ENCODE measurements at regions not wholly inside any gene's neighbourhood (a gene's known extent, or its start where the extent isn't known, plus 50 kb on each side); places are given as distances from the start of the nearest gene placed in this dataset.
A peak's percentile ranks its signal among the peaks of the same experiment; 100 is the strongest.

- Mint-ChIP-seq H3K36me3 (ENCODE audit: insufficient read depth) (no peaks in the 10 kb centered on the region), H3K4me1 (ENCODE audit: low read depth in 2 of 2) (no peaks in the 10 kb centered on the region), H3K9me3 (no peaks in the 10 kb centered on the region), H3K27ac (no peak overlapping the region), H3K27me3 (peaks cover 0 to 44% of the 10 kb centered on the region in 2 donors), H3K4me3 (no peak overlapping the region)
- DNase-seq (no peak), ATAC-seq (replicated peaks) (no peak)
Measured at GRCh38 chr9:96164268-96164683, 137.7 kb downstream of the HSD17B3 start.

GRCh38 chr9:96163712-96164111, 138.3 kb downstream of the HSD17B3 start:
- ATAC-seq (replicated peaks) (no peak), DNase-seq (no peak)
- no peaks in the 10 kb centered on the region for H3K36me3 Mint-ChIP-seq (ENCODE audit: insufficient read depth)
- no peaks in the 10 kb centered on the region for H3K9me3 Mint-ChIP-seq
- H3K4me3 Mint-ChIP-seq = no peak overlapping the region
- H3K27me3 Mint-ChIP-seq = peaks cover 0 to 44% of the 10 kb centered on the region in 2 donors
- H3K4me1 Mint-ChIP-seq (ENCODE audit: low read depth in 2 of 2) = peaks cover 3 to 5% of the 10 kb centered on the region in 2 donors
- H3K27ac Mint-ChIP-seq = no peak overlapping the region

- H3K36me3 Mint-ChIP-seq (ENCODE audit: insufficient read depth) = no peaks in the 10 kb centered on the region
- no peaks in the 10 kb centered on the region for H3K9me3 Mint-ChIP-seq
- H3K4me1 Mint-ChIP-seq (ENCODE audit: low read depth in 2 of 2) = peaks cover 4 to 7% of the 10 kb centered on the region in 2 donors
- H3K4me3 Mint-ChIP-seq = no peak overlapping the region
- H3K27ac Mint-ChIP-seq = no peak overlapping the region
- DNase-seq (no peak), ATAC-seq (replicated peaks) (no peak)
- H3K27me3 Mint-ChIP-seq = peaks cover 0 to 42% of the 10 kb centered on the region in 2 donors
Measured at GRCh38 chr9:96163161-96163560, 138.8 kb downstream of the HSD17B3 start.

GRCh38 chr9:96161819-96162218, 140.2 kb downstream of the HSD17B3 start:
- no peaks in the 10 kb centered on the region for H3K9me3 Mint-ChIP-seq
- no peaks in the 10 kb centered on the region for H3K36me3 Mint-ChIP-seq (ENCODE audit: insufficient read depth)
- ATAC-seq (replicated peaks) = no peak
- H3K4me1 Mint-ChIP-seq (ENCODE audit: low read depth in 2 of 2) = peaks cover 7 to 13% of the 10 kb centered on the region in 2 donors
- no peak overlapping the region for H3K4me3 Mint-ChIP-seq
- peaks cover 7 to 44% of the 10 kb centered on the region in 2 donors for H3K27me3 Mint-ChIP-seq
- no peak for DNase-seq
- H3K27ac Mint-ChIP-seq = no peak overlapping the region

- Mint-ChIP-seq H3K27ac (no peak overlapping the region), H3K36me3 (ENCODE audit: insufficient read depth) (no peaks in the 10 kb centered on the region), H3K27me3 (peaks cover 7 to 51% of the 10 kb centered on the region in 2 donors)
Measured at GRCh38 chr9:96160866-96161265, 141.1 kb downstream of the HSD17B3 start.

DNA sequence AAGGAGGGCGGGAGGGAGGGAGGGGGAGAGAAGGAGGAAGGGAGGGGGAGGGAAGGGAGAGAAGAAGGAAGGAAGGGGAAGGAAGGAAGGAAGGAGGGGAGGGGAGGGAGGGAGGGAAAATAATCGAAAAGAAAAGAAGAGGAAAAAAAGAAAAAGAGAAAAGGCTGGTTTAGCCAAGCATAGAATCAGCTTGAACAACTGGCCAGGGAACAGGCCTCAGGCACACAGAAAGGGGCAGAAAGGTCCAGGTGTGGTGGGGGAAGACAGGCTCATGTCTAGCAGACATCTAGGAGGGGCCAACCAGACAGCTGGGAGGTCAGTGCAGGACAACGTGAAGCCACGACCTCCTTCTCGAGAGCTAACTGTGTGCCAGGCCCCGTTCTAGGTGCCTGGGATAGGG, 141.8 kb downstream of the HSD17B3 start:
- Mint-ChIP-seq H3K27me3 (peaks cover 7 to 53% of the 10 kb centered on the region in 2 donors), H3K36me3 (ENCODE audit: insufficient read depth) (no peaks in the 10 kb centered on the region), H3K4me1 (ENCODE audit: low read depth in 2 of 2) (peaks cover 7 to 13% of the 10 kb centered on the region in 2 donors), H3K9me3 (no peaks in the 10 kb centered on the region), H3K27ac (no peak overlapping the region), H3K4me3 (no peak overlapping the region)
- DNase-seq = no peak
- ATAC-seq (replicated peaks) = no peak

More at GRCh38 chr9:96160866-96161265, 141.1 kb downstream of the HSD17B3 start:
- H3K4me1 Mint-ChIP-seq (ENCODE audit: low read depth in 2 of 2) = peaks cover 7 to 13% of the 10 kb centered on the region in 2 donors
- no peaks in the 10 kb centered on the region for H3K9me3 Mint-ChIP-seq
- DNase-seq (no peak), ATAC-seq (replicated peaks) (no peak)
- H3K4me3 Mint-ChIP-seq = no peak overlapping the region

DNA sequence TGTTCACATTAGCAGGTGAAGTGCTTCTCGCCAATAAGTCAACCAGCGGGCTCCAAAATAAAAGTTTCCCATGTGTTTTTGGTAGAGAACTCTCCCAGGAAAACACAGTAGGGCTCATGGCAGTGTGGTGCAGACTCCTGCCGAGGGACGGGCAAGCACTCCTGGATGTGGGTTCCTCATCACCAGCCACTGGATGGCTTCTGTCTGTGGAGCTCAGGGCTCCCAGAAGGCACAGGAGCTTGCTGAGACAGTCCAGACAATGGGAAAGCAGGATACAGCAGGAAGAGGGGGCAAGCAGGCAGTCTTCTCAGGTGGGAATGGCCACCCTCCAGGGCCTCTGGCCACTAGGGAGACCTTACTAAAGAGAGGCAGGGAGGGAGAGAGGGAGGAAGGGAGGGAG, 142.4 kb downstream of the HSD17B3 start:
- DNase-seq = no peak
- Mint-ChIP-seq H3K4me3 (no peak overlapping the region), H3K9me3 (no peaks in the 10 kb centered on the region), H3K27me3 (peaks cover 7 to 52% of the 10 kb centered on the region in 2 donors), H3K36me3 (ENCODE audit: insufficient read depth) (no peaks in the 10 kb centered on the region), H3K27ac (no peak overlapping the region), H3K4me1 (ENCODE audit: low read depth in 2 of 2) (peaks cover 7 to 13% of the 10 kb centered on the region in 2 donors)
- no peak for ATAC-seq (replicated peaks)

DNA sequence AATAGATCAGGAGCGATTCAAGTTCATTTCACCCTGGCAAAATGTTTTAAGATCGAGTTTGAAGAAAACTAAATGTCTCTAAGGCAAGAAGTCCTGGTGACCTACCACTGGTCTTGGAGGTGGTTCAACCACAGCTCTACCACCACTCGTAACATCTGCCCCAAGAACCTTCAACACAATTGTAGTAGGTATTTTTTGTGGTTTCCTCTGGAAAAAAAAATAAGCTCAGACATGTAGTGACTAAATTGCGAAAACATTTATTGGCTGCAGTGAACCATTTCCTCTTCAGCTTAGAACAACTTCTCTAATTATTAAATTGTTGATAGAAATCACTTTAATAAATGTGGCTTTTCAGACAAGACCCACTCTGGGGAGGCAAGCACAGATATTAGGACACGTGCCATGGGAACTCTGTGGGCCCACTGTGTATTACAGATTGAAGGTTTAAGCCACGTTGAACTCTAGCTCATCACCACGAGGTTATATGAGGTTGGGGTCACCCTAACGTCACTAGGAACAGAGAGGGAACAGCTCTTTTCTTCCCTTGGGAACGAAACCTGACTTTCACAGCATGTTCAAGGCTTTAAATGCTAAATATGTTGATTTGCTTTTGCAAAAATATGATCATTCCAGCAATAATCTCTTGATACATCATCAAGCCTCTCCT, 142.9 kb downstream of the HSD17B3 start:
- Mint-ChIP-seq H3K9me3 (no peaks in the 10 kb centered on the region), H3K4me3 (no peak overlapping the region), H3K27me3 (peaks cover 7 to 47% of the 10 kb centered on the region in 2 donors), H3K4me1 (ENCODE audit: low read depth in 2 of 2) (peaks cover 7 to 13% of the 10 kb centered on the region in 2 donors), H3K36me3 (ENCODE audit: insufficient read depth) (no peaks in the 10 kb centered on the region), H3K27ac (no peak overlapping the region)
- ATAC-seq (replicated peaks) (no peak), DNase-seq (no peak)

GRCh38 chr9:96158147-96158546, 143.8 kb downstream of the HSD17B3 start:
- H3K9me3 Mint-ChIP-seq = no peaks in the 10 kb centered on the region
- H3K27ac Mint-ChIP-seq = no peak overlapping the region
- ATAC-seq (replicated peaks) (no peak), DNase-seq (no peak)
- no peak overlapping the region for H3K4me3 Mint-ChIP-seq
- peaks cover 7 to 13% of the 10 kb centered on the region in 2 donors for H3K4me1 Mint-ChIP-seq (ENCODE audit: low read depth in 2 of 2)
- H3K36me3 Mint-ChIP-seq (ENCODE audit: insufficient read depth) = no peaks in the 10 kb centered on the region
- H3K27me3 Mint-ChIP-seq = peaks cover 7 to 38% of the 10 kb centered on the region in 2 donors

DNA sequence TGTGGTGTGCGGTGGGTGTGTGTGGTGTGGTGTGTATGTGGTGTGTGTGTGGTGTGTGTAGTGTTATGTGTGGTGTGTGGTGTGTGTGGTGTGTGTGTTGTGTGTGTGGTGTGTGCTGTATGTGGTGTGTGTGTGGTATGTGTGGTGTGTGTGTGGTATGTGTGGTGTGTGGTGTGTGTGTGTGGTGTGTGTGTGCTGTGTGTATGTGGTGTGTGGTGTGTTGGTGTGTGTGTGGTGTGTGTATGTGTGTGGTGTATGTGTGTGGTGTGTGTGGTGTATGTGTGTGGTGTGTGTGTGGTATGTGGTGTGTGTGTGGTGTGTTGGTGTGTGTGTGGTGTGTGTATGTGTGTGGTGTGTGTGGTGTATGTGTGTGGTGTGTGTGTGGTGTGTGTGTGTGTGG, 144.3 kb downstream of the HSD17B3 start:
- Mint-ChIP-seq H3K27ac (no peak overlapping the region), H3K9me3 (no peaks in the 10 kb centered on the region), H3K36me3 (ENCODE audit: insufficient read depth) (no peaks in the 10 kb centered on the region), H3K4me3 (no peak overlapping the region), H3K4me1 (ENCODE audit: low read depth in 2 of 2) (peaks cover 7 to 13% of the 10 kb centered on the region in 2 donors), H3K27me3 (peaks cover 7 to 37% of the 10 kb centered on the region in 2 donors)
- ATAC-seq (replicated peaks) (no peak), DNase-seq (no peak)

GRCh38 chr9:96156171-96156974, 145.6 kb downstream of the HSD17B3 start:
- DNase-seq (no peak), ATAC-seq (replicated peaks) (no peak)
- H3K27me3 Mint-ChIP-seq = peaks cover 7 to 37% of the 10 kb centered on the region in 2 donors
- H3K4me1 Mint-ChIP-seq (ENCODE audit: low read depth in 2 of 2) = peaks cover 7 to 13% of the 10 kb centered on the region in 2 donors
- H3K4me3 Mint-ChIP-seq = no peak overlapping the region
- H3K27ac Mint-ChIP-seq = peak overlapping the region in 1 of 2 donors; percentile 44
- no peaks in the 10 kb centered on the region for H3K36me3 Mint-ChIP-seq (ENCODE audit: insufficient read depth)
- H3K9me3 Mint-ChIP-seq = no peaks in the 10 kb centered on the region

DNA sequence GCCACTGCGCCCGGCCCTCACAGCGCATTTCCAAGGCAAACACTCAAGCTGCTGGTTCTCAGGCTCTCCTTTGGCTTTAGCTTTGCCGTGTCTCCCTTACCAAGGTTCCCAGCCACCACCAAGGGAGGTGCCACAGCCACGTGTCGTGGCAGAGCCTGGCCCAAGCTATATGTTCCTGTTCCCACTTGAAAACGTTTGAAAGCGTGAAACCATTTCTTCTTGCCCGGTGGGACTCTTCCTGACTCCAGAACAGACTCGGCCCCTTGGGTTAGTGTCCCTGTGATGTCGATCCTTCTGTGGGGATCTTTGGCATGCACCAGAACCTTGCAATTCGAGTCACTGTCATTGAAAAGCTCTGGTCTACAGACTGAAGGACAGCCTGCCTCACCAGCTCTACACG, 147.9 kb downstream of the HSD17B3 start:
- no peak overlapping the region for H3K4me3 Mint-ChIP-seq
- ATAC-seq (replicated peaks) = no peak
- no peak overlapping the region for H3K27ac Mint-ChIP-seq
- no peaks in the 10 kb centered on the region for H3K36me3 Mint-ChIP-seq (ENCODE audit: insufficient read depth)
- no peak for DNase-seq
- H3K9me3 Mint-ChIP-seq = no peaks in the 10 kb centered on the region
- peaks cover 18 to 28% of the 10 kb centered on the region in 2 donors for H3K4me1 Mint-ChIP-seq (ENCODE audit: low read depth in 2 of 2)
- H3K27me3 Mint-ChIP-seq = peaks cover 7 to 27% of the 10 kb centered on the region in 2 donors

DNA sequence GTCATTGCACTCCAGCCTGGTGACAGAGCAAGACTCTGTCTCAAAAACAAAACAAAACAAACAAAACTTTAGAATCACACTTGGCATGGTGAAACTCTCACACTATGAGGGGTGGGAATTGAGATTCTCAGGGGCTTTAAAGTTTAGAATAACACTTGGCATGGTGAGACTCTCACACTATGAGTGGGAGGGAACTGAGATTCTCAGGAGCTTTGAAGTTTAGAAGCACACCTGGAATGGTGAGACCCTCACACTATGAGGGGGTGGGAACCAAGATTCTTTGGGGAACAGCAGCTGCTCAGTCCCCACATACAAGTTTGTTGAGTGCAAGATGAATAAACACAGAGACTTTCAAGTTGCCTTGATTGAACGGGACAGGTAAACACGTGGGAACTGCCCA, 149.4 kb downstream of the HSD17B3 start:
- DNase-seq = no peak
- Mint-ChIP-seq H3K4me3 (no peak overlapping the region), H3K27me3 (peaks cover 8 to 22% of the 10 kb centered on the region in 2 donors), H3K9me3 (no peaks in the 10 kb centered on the region), H3K36me3 (ENCODE audit: insufficient read depth) (no peaks in the 10 kb centered on the region), H3K27ac (no peak overlapping the region), H3K4me1 (ENCODE audit: low read depth in 2 of 2) (peaks cover 12 to 21% of the 10 kb centered on the region in 2 donors)
- no peak for ATAC-seq (replicated peaks)

Data from effector memory CD8-positive, alpha-beta T cell (primary cell).